B cell (primary cell): ENCODE measurements at regions not wholly inside any gene's neighbourhood (a gene's known extent, or its start where the extent isn't known, plus 50 kb on each side); places are given as distances from the start of the nearest gene placed in this dataset.

Source experiments
- EZH2 ChIP-seq: IDR thresholded peaks from 2 replicates; pipeline ENCODE4 v1.6.1; 2012; ENCODE audit warnings: borderline replicate concordance, low read depth, mild to moderate bottlenecking, moderate library complexity, low read length; ENCODE audit not compliant: insufficient read depth, poor library complexity, severe bottlenecking
- TF ChIP-seq, protein P1 (sequence below): fragments of 200-600 bp; IDR thresholded peaks from one replicate; pipeline ENCODE4 v1.8.0; 2022; ENCODE audit warnings: antibody characterized with exemption, mild to moderate bottlenecking

DNA sequence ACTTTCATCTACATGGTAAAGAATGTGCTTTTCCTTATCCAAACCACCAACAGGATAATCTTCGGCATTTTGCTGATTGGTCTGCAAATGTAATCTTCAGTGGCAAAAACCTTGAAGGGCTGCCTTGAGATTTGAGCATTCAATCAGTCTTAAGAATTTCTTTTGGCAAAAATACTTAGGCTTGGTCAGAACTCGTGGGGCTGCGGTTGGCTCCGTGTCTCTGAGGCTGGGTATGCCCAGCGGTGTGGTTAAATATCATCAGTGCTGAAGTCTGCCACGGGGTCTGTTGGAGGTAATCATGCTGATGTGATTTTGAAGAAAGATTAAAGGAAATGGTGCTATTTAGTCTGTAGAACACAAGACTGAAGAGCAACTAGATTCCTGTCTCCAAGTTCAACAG, 262.6 kb downstream of the EN1 start:
- TF ChIP-seq, protein P1, sequence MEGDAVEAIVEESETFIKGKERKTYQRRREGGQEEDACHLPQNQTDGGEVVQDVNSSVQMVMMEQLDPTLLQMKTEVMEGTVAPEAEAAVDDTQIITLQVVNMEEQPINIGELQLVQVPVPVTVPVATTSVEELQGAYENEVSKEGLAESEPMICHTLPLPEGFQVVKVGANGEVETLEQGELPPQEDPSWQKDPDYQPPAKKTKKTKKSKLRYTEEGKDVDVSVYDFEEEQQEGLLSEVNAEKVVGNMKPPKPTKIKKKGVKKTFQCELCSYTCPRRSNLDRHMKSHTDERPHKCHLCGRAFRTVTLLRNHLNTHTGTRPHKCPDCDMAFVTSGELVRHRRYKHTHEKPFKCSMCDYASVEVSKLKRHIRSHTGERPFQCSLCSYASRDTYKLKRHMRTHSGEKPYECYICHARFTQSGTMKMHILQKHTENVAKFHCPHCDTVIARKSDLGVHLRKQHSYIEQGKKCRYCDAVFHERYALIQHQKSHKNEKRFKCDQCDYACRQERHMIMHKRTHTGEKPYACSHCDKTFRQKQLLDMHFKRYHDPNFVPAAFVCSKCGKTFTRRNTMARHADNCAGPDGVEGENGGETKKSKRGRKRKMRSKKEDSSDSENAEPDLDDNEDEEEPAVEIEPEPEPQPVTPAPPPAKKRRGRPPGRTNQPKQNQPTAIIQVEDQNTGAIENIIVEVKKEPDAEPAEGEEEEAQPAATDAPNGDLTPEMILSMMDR = no peak
- TF ChIP-seq EZH2 = no peak
